SK-N-SH (cell line): ENCODE measurements at regions not wholly inside any gene's neighbourhood (a gene's known extent, or its start where the extent isn't known, plus 50 kb on each side); places are given as distances from the start of the nearest gene placed in this dataset.

Source experiments
- CTCF ChIA-PET: fragments of 300-600, 350-600 bp; formaldehyde crosslinking; extraction: SDS; loops from one replicate; lab custom pipeline; 2021; lab: Yijun Ruan, JAX
- POLR2A ChIA-PET: fragments of 350-600 bp; sonication (Branson Sonifier 250); formaldehyde crosslinking; extraction: SDS; loops from one replicate; lab custom pipeline; 2020; ENCODE audit warnings: antibody characterized with exemption, inconsistent platforms; lab: Yijun Ruan, JAX
- DNase-seq: peaks from one replicate; pipeline ENCODE4 v3.0.0; 2012
- H2AFZ ChIP-seq: fragments of 200-600 bp; sonication (generic); 2 replicates; pipeline ENCODE4 v1.8.1; 2016; ENCODE audit warnings: antibody characterized with exemption, mild to moderate bottlenecking, low read depth
- H3F3A ChIP-seq: fragments of 200-600 bp; sonication (generic); replicated peaks from 2 replicates; pipeline ENCODE3; 2016; ENCODE audit warnings: antibody characterized with exemption, mild to moderate bottlenecking; ENCODE audit not compliant: insufficient read depth
- H3K27ac ChIP-seq, 2 experiments: fragments of 200-500 bp in 1 of 2; fragments of 200-600 bp in 1 of 2; sonication (Bioruptor generic) in 1 of 2; sonication (generic), shearing (Covaris generic) in 1 of 2; 2 replicates each; pipeline versions ENCODE4 v1.5.1 to v1.6.1; 2014 to 2016; ENCODE audit warnings: low read depth in 2 of 2, inconsistent platforms in 1 of 2, low read length in 1 of 2, mild to moderate bottlenecking in 1 of 2, mixed read lengths in 1 of 2
- H3K27me3 ChIP-seq: fragments of 200-600 bp; sonication (generic), shearing (Covaris generic); 2 replicates; pipeline ENCODE4 v1.6.1; 2016; ENCODE audit warnings: mixed run types; ENCODE audit not compliant: insufficient read depth
- H3K36me3 ChIP-seq, 2 experiments: fragments of 200-500 bp in 1 of 2; fragments of 200-600 bp in 1 of 2; sonication (Bioruptor generic) in 1 of 2; sonication (generic) in 1 of 2; replicated peaks in 1 of 2; 2 replicates each; pipeline versions ENCODE3 to v1.5.1; 2014 to 2016; ENCODE audit warnings: low read length in 1 of 2, mild to moderate bottlenecking in 1 of 2; ENCODE audit not compliant: insufficient read depth in 2 of 2, control insufficient read depth in 1 of 2
- H3K4me1 ChIP-seq, 2 experiments: fragments of 200-500 bp in 1 of 2; fragments of 200-600 bp in 1 of 2; sonication (Bioruptor generic) in 1 of 2; sonication (generic), shearing (Covaris generic) in 1 of 2; 2 replicates each; pipeline versions ENCODE4 v1.5.1 to v1.6.1; 2014 to 2016; ENCODE audit warnings: low read depth in 1 of 2, low read length in 1 of 2, mixed run types in 1 of 2; ENCODE audit not compliant: insufficient read depth in 2 of 2, control insufficient read depth in 1 of 2
- H3K4me2 ChIP-seq: fragments of 200-600 bp; sonication (generic), shearing (Covaris generic); 2 replicates; pipeline ENCODE4 v1.6.1; 2017; ENCODE audit warnings: mixed run types
- H3K4me3 ChIP-seq, 2 experiments: fragments of 200-500 bp in 1 of 2; fragments of 200-600 bp in 1 of 2; sonication (Bioruptor generic) in 1 of 2; sonication (generic), shearing (Covaris generic) in 1 of 2; 2 replicates each; pipeline versions ENCODE4 v1.5.1 to v1.8.1; 2014 to 2016; ENCODE audit warnings: low read depth in 2 of 2, inconsistent platforms in 1 of 2, low read length in 1 of 2, mild to moderate bottlenecking in 1 of 2, mixed read lengths in 1 of 2, moderate library complexity in 1 of 2
- H3K79me2 ChIP-seq: fragments of 200-600 bp; sonication (generic); 2 replicates; pipeline ENCODE4 v1.8.1; 2017; ENCODE audit warnings: mild to moderate bottlenecking; ENCODE audit not compliant: insufficient read depth
- H3K9ac ChIP-seq: fragments of 200-600 bp; sonication (generic); 2 replicates; pipeline ENCODE4 v1.6.1; 2017; ENCODE audit warnings: mixed run types
- H3K9me2 ChIP-seq: fragments of 200-600 bp; sonication (generic); 2 replicates; pipeline ENCODE4 v1.6.1; 2017; ENCODE audit warnings: mixed run types
- H3K9me3 ChIP-seq: fragments of 200-600 bp; sonication (generic); 2 replicates; pipeline ENCODE4 v1.6.1; 2017; ENCODE audit warnings: mixed run types, mild to moderate bottlenecking, moderate library complexity
- H4K20me1 ChIP-seq: fragments of 200-600 bp; sonication (generic); 2 replicates; pipeline ENCODE4 v1.6.1; 2017; ENCODE audit warnings: mild to moderate bottlenecking, mixed run types; ENCODE audit not compliant: insufficient read depth
- EP300 ChIP-seq, 2 experiments: IDR thresholded peaks; 2 replicates each; pipeline versions ENCODE4 v1.4.0 to v1.6.1; 2012; ENCODE audit warnings: borderline replicate concordance in 1 of 2, low read depth in 1 of 2, low read length in 1 of 2
- EZH2phosphoT487 ChIP-seq: fragments of 200-600 bp; sonication (generic); IDR thresholded peaks from 2 replicates; pipeline ENCODE4 v1.6.1; 2017; ENCODE audit warnings: low read depth, mixed run types, mild to moderate bottlenecking, antibody characterized with exemption, moderate library complexity, borderline replicate concordance
- FOSL2 ChIP-seq: IDR thresholded peaks from 2 replicates; pipeline ENCODE4 v1.4.0; 2012; ENCODE audit warnings: low read depth, mild to moderate bottlenecking, moderate library complexity, borderline replicate concordance
- GABPA ChIP-seq: IDR thresholded peaks from 2 replicates; pipeline ENCODE4 v1.4.0; 2012; ENCODE audit warnings: low read depth, mild to moderate bottlenecking
- JUND ChIP-seq: IDR thresholded peaks from 2 replicates; pipeline ENCODE4 v1.4.0; 2012
- MAX ChIP-seq: IDR thresholded peaks from 2 replicates; pipeline ENCODE4 v1.4.0; 2012; ENCODE audit warnings: low read depth
- MEF2A ChIP-seq: IDR thresholded peaks from 2 replicates; pipeline ENCODE4 v1.4.0; 2012; ENCODE audit warnings: low read depth, borderline replicate concordance
- MXI1 ChIP-seq: IDR thresholded peaks from 2 replicates; pipeline ENCODE4 v1.6.1; 2012; ENCODE audit warnings: mild to moderate bottlenecking, low read depth, low read length, improper control_type of control experiment
- NFIC ChIP-seq: IDR thresholded peaks from 2 replicates; pipeline ENCODE4 v1.4.0; 2012; ENCODE audit warnings: borderline replicate concordance
- NRF1 ChIP-seq: IDR thresholded peaks from 2 replicates; pipeline ENCODE4 v1.6.1; 2012; ENCODE audit warnings: low read depth, mild to moderate bottlenecking, low read length
- PBX3 ChIP-seq: IDR thresholded peaks from 2 replicates; pipeline ENCODE4; 2012
- RCOR1 ChIP-seq: fragments of 150-350 bp; IDR thresholded peaks from 2 replicates; pipeline ENCODE4 v1.6.1; 2017; ENCODE audit warnings: antibody characterized with exemption, low read length
- RFX5 ChIP-seq: IDR thresholded peaks from 2 replicates; pipeline ENCODE4 v1.6.1; 2012; ENCODE audit warnings: mild to moderate bottlenecking, improper control_type of control experiment, low read length
- RXRA ChIP-seq: IDR thresholded peaks from 2 replicates; pipeline ENCODE4 v1.4.0; 2012; ENCODE audit warnings: low read depth, mild to moderate bottlenecking, borderline replicate concordance
- TCF12 ChIP-seq: IDR thresholded peaks from 2 replicates; pipeline ENCODE4 v1.4.0; 2012
- TEAD4 ChIP-seq: IDR thresholded peaks from 2 replicates; pipeline ENCODE4 v1.4.0; 2012; ENCODE audit warnings: mild to moderate bottlenecking, borderline replicate concordance; ENCODE audit not compliant: insufficient read depth
- USF1 ChIP-seq: IDR thresholded peaks from 2 replicates; pipeline ENCODE4 v1.4.0; 2012; ENCODE audit warnings: low read depth, borderline replicate concordance
- USF2 ChIP-seq: fragments of 150-350 bp; IDR thresholded peaks from 2 replicates; pipeline ENCODE4 v1.6.1; 2017; ENCODE audit warnings: antibody characterized with exemption, low read length, low read depth, borderline replicate concordance
- YY1 ChIP-seq: IDR thresholded peaks from 2 replicates; pipeline ENCODE4 v1.4.0; 2012; ENCODE audit warnings: low read depth, mild to moderate bottlenecking
- WGBS: methylation state at CpG from one replicate; pipeline ENCODE4 v1.1.6; 2017; ENCODE audit warnings: low lambda C conversion rate; 5-methylcytosine and 5-hydroxymethylcytosine counted together

DNA sequence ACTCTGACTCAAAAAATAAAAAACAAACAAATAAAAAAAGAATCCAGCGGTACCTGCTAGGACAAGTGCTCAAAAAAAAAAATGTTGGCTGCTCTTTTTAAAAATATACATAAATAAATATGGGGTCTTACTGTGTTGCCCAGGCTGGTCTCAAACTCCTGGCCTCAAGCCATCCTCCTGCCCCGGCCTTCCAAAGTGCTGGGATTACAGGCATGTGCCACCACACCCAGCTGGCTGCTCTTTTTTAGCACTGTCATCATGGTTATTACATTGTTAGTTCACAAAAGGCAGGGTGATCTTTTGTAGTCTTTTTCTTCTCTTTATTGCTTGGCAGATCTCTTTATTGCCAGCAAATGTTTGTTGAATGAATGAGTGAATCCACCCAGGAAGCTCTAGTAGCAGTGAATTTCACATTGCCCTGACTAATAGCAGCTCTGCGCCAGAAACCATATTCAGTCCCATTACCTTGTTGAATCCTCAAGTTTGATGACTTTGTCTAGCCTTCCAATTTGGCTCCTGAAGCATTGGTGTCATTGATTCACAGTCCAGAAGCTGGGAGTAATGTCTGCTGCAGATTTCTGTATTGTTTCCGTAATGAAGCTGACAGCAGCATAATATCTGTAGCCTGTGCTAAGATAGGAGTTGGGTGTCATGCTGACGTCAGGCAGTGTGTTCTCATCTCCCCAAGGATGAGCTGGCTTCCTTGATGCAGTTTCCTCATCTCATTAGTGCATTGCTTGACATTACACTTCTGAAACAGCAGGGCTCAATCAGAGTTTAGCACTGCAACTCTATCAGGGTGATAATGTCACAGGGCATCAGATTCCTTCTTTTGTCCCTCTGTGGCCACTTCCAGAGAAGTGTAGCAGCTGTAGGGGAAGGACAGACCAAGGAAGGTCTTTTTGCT, 84.9 kb upstream of the TGM3 start:
- Histone ChIP-seq H3K79me2 (no peaks in the 10 kb centered on the region), H4K20me1 (no peaks in the 10 kb centered on the region), H3K4me2 (no peak overlapping the region), H3F3A (no peaks in the 10 kb centered on the region), H3K9me2 (no peaks in the 10 kb centered on the region), H3K4me1 (peaks cover 0 to 5% of the 10 kb centered on the region in 2 experiments; a peak in 1 of 4 replicates), H3K27ac (no peak overlapping the region), H3K9ac (no peak overlapping the region), H3K9me3 (no peaks in the 10 kb centered on the region), H3K27me3 (peaks cover 6% of the 10 kb centered on the region; the same call in 1 of the 2 replicates), H3K4me3 (no peak overlapping the region), H3K36me3 (no peaks in the 10 kb centered on the region), H2AFZ (no peak overlapping the region)
- no peak for TF ChIP-seq MXI1
- no peak for TF ChIP-seq USF1
- no peak for TF ChIP-seq RFX5
- TF ChIP-seq MEF2A: no peak
- no peak for TF ChIP-seq NFIC
- no peak for TF ChIP-seq RCOR1
- no peak for TF ChIP-seq FOSL2
- TF ChIP-seq TEAD4: no peak
- POLR2A ChIA-PET: no interaction called here
- CTCF ChIA-PET: interaction anchor here (0.9 kb wide), 1 partner anchor 246 kb away, joined by 3 read pairs; no protein-coding TSS in a partner anchor
- WGBS: 61% methylated on average over 5 of the region's 5 CpGs
- no peak for DNase-seq

GRCh38 chr20:2212456-2213015, 83.3 kb upstream of the TGM3 start:
- H3K36me3 ChIP-seq: no peaks in the 10 kb centered on the region
- H3K9me3 ChIP-seq: no peaks in the 10 kb centered on the region
- no peaks in the 10 kb centered on the region for H3K9me2 ChIP-seq
- WGBS: 54% methylated on average over 6 of the region's 6 CpGs
- ChIA-PET POLR2A (no interaction called here), CTCF (no interaction called here)
- no peaks in the 10 kb centered on the region; a peak in 1 of 4 replicates for H3K4me1 ChIP-seq
- H3F3A ChIP-seq: no peaks in the 10 kb centered on the region
- H3K4me2 ChIP-seq: no peak overlapping the region
- H3K27me3 ChIP-seq: no peaks in the 10 kb centered on the region
- H3K79me2 ChIP-seq: no peaks in the 10 kb centered on the region
- no peak overlapping the region for H3K4me3 ChIP-seq
- TF ChIP-seq NFIC (no peak), TEAD4 (no peak), PBX3 (no peak), MAX (no peak), RCOR1 (no peak), JUND (no peak), EZH2phosphoT487 (no peak), FOSL2 (no peak), YY1 (no peak), RFX5 (no peak), TCF12 (no peak), GABPA (no peak), MXI1 (no peak), USF1 (no peak), NRF1 (no peak), USF2 (no peak), RXRA (no peak), EP300 (IDR thresholded peaks at IDR 0.05; ENCODE audit: borderline replicate concordance in 1 of 2, low read depth in 1 of 2, low read length in 1 of 2) (no peak)
- TF ChIP-seq, all 33 proteins: peak for 0
- no peak for DNase-seq
- Histone ChIP-seq H4K20me1 (no peaks in the 10 kb centered on the region), H3K27ac (no peak overlapping the region), H3K9ac (no peak overlapping the region), H2AFZ (no peak overlapping the region)
